HG03064 (cell line): ENCODE measurements at regions not wholly inside any gene's neighbourhood (a gene's known extent, or its start where the extent isn't known, plus 50 kb on each side); places are given as distances from the start of the nearest gene placed in this dataset.
"Not testable (repeated sequence)": the region's sequence is repeated elsewhere in the genome, so short reads cannot be mapped to it uniquely, and the experiment has no call there.

Experiments
- ATAC-seq: cut with Tn5 transposase; IDR thresholded peaks from one replicate; pipeline ENCODE4 v1.9.1; 2021; ENCODE audit warnings: low read depth; ENCODE audit not compliant: unreplicated experiment

- no peak for ATAC-seq
These were observed 258.8 kb downstream of the XPNPEP1 start for GRCh38 chr10:109664554-109664953.

DNA sequence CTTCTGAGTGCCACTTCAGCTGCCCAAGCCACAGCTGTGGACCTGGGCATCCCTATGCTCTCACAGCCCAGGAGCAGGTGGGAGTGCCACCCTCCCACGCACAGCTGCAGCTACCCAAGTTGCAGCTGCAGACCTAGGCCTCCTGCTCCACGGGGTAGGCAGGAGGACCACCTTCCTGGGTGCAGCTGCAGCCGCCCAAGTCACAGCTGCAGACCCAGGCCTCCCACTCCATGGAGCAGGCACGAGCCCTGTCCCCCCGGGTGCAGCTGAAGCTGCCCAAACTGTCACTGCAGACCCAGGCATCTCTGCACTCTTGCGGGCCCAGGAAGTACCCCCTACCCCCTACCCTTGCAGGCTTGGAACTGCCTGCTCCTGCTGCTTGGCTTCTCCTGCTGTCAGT is 260.2 kb downstream of the XPNPEP1 start:
- ATAC-seq: no peak

DNA sequence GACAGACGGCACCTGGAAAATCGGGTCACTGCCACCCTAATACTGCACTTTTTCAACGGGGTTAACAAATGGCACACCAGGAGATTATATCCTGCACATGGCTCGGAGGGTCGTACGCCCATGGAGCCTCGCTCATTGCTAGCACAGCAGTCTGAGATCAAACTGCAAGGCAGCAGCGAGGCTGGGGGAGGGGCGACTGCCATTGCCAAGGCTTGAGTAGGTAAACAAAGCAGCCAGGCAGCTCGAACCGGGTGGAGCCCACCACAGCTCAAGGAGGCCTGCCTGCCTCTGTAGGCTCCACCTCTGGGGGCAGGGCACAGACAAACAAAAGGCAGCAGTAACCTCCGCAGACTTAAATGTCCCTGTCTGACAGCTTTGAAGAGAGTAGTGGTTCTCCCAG is 270.7 kb downstream of the XPNPEP1 start:
- ATAC-seq: not testable (repeated sequence)

DNA sequence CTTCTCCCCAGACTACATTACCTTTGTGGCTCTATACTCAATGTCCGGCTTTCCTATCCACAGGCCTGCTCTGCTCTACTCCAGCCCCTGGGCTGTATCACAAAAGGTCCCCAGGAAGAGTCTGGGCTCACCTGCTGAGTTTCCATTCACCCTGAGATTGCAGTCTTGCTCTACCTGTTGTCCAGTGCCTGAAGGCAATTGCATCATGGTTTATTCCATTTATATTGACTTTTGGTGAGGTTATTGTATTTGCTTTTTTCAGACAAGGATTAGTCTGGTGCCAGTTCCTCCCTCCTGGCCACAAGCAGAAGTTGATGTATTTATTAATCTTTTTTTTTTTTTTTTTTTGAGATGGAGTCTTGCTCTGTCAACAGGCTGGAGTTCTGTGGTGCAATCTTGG is 273.1 kb downstream of the XPNPEP1 start:
- ATAC-seq: no peak

- ATAC-seq: no peak
These were observed 275.7 kb downstream of the XPNPEP1 start for GRCh38 chr10:109647627-109648026.

DNA sequence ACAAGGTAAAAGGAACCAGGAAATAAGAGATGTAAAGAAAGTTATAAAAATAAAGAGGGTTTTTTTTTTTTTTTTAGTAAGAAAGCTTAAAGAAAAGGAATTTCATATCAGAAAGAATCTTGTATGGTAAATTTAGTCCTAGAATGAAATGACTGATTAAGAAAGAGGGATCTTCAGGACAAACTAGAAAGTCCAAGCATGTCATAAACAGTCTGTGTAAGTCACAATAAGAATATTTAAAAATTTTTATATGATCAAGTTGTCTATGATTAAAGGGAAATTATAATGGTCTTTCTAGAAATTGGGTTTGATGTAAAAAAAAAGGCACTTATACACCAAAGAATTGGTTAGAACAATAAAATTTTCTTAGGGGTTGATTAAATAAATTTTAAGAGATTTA is 289.5 kb downstream of the XPNPEP1 start:
- ATAC-seq: no peak

GRCh38 chr10:109633017-109633416 is 290.3 kb downstream of the XPNPEP1 start:
- not testable (repeated sequence) for ATAC-seq

- ATAC-seq: no peak
These were observed 298.4 kb downstream of the XPNPEP1 start for GRCh38 chr10:109624939-109625338.

DNA sequence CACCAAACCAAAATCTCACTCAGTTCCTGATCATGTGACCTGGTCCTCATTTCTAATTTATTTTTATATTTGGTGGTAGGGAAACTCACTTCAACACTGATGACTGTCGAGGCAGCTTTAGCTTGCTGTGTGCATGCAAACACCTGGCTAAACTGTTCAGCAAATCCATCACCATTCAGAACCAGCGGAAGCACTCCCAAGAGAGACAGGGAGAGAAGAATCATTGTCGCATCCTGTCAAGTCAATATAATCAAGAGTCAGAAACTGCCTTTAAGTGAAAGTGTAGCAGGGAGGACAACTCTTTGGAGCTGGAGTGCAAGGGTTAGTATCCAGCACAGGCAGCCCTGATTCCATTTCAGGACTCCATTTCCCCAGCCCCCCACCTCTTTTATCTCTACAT is 300.7 kb downstream of the XPNPEP1 start:
- ATAC-seq: no peak

- ATAC-seq: no peak
These were observed 302.9 kb downstream of the XPNPEP1 start for GRCh38 chr10:109620396-109620795.

- ATAC-seq: no peak
These were observed 303.4 kb downstream of the XPNPEP1 start for GRCh38 chr10:109619914-109620313.

GRCh38 chr10:109618748-109619147 is 304.6 kb downstream of the XPNPEP1 start:
- no peak for ATAC-seq

- ATAC-seq: no peak
These were observed 305.0 kb downstream of the XPNPEP1 start for GRCh38 chr10:109618301-109618700.

DNA sequence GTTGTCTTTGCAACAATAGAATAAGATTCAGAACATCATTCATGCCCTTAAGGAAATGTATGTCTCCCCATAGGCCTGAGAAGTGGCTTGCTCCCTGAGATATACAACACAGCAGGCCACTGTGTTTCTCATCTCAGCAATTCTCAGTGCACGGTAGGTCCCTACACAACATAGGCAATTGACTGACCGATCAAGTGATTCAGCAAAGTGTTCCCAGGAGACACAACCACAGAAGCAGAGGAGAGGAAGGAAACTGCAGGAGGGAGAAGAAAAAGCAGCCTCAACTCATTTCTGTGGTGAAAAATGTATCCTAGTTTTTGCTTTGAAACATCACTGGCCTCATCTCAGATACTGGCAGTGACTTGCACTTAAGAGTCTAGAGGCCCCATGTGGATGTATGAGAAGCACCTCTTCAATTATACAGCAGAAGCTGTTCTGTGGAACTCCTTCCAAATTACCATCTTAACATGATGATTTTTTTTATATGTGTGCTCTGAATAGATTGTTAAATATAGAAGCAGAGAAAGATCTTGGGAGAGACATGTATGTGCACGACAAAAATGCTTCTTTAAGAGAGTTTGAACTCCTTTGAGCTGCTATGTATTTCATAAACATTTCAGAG is 306.8 kb downstream of the XPNPEP1 start:
- no peak for ATAC-seq

DNA sequence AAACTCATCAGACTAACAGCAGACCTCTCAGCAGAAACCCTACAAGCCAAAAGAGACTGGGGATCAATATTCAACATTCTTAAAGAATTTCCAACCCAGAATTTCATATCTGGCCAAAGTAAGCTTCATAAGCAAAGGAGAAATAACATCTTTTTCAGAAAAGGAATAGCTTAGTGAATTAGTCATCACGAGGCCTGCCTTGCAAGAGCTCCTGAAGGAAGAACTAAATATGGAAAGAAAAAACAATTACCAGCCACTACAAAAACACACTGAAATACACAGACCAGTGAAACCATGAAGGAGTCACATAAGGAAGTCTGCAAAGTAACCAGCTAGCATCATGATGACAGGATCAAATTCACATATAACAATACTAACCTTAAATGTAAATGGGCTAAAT is 328.0 kb downstream of the XPNPEP1 start:
- ATAC-seq: not testable (repeated sequence)

DNA sequence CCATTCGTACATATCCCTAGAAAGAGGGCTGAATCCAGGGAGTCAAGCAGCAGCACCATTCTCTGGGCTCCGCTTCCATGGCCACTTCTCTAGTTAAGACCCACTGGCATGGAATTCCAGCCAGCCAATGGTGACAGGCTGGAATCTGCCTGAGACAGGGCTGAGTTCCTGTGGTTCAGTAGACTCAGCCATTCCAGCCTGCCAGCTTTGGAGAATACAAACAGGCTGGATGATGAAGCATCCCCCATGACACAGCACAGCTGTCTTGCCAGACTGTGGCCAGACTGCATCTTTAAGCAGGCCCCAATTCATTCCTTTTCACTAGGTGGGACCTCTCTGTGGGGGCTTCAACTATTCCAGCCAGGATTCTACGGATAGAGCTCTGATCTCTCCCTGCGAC is 329.6 kb downstream of the XPNPEP1 start:
- ATAC-seq: no peak

DNA sequence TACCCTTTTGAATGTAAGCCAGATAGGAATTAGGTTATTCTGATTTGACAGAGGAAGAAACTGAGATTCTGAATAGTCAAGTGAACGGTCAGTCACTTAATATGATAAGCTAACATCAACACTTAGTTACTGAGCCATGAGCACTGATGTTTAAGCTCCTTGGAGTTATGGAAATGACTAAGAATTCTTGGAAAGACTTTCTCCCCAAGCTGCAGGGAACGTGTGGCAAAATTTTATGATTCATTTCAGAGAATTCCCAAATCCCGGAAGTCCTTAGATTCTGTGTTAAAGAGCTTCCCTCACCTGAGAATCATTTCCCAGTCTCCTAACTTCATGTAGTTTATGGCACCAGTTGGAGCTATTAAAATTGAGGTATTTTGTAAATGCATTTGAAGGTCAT is 330.9 kb downstream of the XPNPEP1 start:
- no peak for ATAC-seq

DNA sequence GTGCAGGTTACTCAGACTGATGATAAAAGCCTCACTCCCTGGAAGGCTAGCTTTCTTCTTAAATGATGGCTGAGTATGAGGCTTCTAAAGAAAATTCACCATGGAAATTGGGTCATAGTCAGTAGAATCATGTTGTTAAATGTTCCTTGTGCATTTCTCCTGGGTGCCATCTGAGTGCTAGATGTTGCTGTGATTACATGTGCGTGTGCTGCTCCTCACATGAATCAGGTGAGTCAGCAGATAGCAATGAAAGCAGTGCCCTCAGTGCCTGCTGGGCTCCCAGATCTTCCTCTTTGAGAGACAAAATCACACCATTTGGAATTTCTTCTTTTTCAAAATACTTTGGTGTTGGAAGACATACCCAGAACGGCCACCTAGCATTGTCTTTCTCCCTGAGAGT is 331.7 kb downstream of the XPNPEP1 start:
- ATAC-seq: no peak

DNA sequence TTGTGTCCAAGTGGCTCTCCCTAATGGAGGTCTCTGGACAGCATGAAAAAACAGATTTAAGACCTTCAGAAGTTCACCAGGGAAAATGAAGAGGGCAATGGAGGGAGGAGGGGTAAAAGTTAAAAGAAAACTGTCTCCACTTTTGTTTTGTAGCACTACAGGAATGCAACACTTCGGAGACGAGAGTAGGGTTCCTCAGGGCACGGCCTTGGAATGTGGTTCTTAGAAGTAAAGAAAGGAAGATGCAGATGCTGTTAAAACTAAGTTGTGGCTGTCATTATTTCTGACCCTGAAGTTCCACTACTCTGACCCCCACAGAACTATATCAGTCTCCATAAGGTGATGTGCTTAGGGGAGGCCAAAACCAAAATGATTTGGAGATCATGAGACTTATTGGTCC is 335.1 kb downstream of the XPNPEP1 start:
- ATAC-seq: no peak

DNA sequence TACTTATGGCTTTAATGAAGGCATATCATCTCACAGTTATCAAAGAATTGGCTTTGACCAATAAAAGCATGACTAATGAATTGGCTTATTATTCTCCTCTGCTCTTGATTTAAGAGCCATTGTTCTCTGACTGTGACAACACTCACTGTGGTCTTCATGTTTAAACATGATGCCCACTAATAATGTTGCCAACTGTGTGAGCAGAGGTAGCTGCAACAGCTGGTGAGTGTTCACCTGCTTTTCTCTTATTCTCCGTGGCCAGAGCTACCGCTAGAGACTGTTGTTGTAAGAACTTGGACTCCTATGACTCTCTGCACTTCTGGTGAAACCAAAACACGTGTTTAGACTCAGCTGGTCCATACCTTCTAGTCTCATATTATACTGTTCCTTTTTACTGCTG is 335.9 kb downstream of the XPNPEP1 start:
- no peak for ATAC-seq

- no peak for ATAC-seq
These were observed 366.9 kb downstream of the XPNPEP1 start for GRCh38 chr10:109556399-109556798.

DNA sequence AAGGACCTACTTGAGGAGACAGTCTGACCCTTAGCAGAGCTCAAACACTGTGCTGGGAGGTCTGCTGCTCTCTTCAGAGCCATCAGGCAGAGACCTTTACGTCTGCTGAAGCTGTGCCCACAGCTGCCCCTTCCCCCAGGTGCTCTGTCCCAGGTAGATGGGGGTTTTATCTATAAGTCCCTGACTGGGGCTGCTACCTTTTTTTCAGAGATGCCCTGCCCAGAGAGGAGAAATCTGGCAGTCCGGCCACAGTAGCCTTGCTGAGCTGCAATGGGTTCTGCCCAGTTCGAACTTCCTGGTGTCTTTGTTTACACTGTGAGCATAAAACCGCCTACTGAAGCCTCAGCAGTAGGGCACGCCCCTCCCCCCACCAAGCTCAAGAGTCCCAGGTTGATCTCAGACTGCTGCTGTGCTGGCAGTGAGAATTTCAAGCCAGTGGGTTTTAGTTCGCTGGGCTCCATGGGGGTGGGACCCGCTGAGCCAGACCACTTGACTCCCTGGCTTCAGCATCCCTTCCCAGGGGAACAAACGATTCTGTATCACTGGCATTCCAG is 381.2 kb downstream of the XPNPEP1 start:
- not testable (repeated sequence) for ATAC-seq

DNA sequence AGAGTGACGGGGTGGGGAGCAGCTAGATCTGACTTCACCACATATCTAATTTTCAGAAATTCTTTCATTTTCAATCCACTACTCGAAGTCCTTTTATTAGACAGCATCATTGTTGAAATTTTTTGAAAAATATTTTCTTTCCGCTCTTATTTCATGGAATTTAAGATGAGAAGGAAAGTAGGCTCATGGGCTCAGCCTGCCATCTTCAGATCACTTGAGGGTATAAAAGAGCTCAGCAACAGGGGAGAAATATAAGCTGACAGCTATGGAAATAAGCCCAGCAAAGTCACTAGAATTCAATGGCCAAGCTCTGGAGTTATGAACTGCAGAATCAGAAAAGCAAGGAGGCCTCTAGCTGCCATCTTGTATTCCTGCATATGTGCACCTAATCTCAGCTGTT is 389.1 kb downstream of the XPNPEP1 start:
- ATAC-seq: no peak
